SK-N-SH (cell line): ENCODE measurements at regions not wholly inside any gene's neighbourhood (a gene's known extent, or its start where the extent isn't known, plus 50 kb on each side); places are given as distances from the start of the nearest gene placed in this dataset.

ENCODE experiments used
- CTCF ChIP-seq: fragments of 200-600 bp; sonication (generic); IDR thresholded peaks from 2 replicates; pipeline ENCODE4 v1.6.1; 2017; ENCODE audit warnings: antibody characterized with exemption, mild to moderate bottlenecking, moderate library complexity
- EZH2phosphoT487 ChIP-seq: fragments of 200-600 bp; sonication (generic); IDR thresholded peaks from 2 replicates; pipeline ENCODE4 v1.6.1; 2017; ENCODE audit warnings: low read depth, mixed run types, mild to moderate bottlenecking, antibody characterized with exemption, moderate library complexity, borderline replicate concordance
- FOXM1 ChIP-seq: IDR thresholded peaks from 2 replicates; pipeline ENCODE4 v1.4.0; 2012; ENCODE audit warnings: low read depth, mild to moderate bottlenecking
- MAX ChIP-seq: IDR thresholded peaks from 2 replicates; pipeline ENCODE4 v1.4.0; 2012; ENCODE audit warnings: low read depth
- MXI1 ChIP-seq: IDR thresholded peaks from 2 replicates; pipeline ENCODE4 v1.6.1; 2012; ENCODE audit warnings: mild to moderate bottlenecking, low read depth, low read length, improper control_type of control experiment
- NFIC ChIP-seq: IDR thresholded peaks from 2 replicates; pipeline ENCODE4 v1.4.0; 2012; ENCODE audit warnings: borderline replicate concordance
- POLR2AphosphoS5 ChIP-seq: IDR thresholded peaks from 2 replicates; pipeline ENCODE4 v1.6.1; 2012; ENCODE audit warnings: low read depth, low read length
- RAD21 ChIP-seq: IDR thresholded peaks from 2 replicates; pipeline ENCODE4 v1.6.1; 2012; ENCODE audit warnings: mild to moderate bottlenecking, low read length
- REST ChIP-seq: IDR thresholded peaks from 2 replicates; pipeline ENCODE4 v1.6.1; 2012; ENCODE audit warnings: mild to moderate bottlenecking, low read depth, low read length, moderate library complexity
- RFX5 ChIP-seq: IDR thresholded peaks from 2 replicates; pipeline ENCODE4 v1.6.1; 2012; ENCODE audit warnings: mild to moderate bottlenecking, improper control_type of control experiment, low read length
- SMC3 ChIP-seq: IDR thresholded peaks from 2 replicates; pipeline ENCODE4 v1.6.1; 2012; ENCODE audit warnings: low read depth, low read length, improper control_type of control experiment
- TCF12 ChIP-seq: IDR thresholded peaks from 2 replicates; pipeline ENCODE4 v1.4.0; 2012

DNA sequence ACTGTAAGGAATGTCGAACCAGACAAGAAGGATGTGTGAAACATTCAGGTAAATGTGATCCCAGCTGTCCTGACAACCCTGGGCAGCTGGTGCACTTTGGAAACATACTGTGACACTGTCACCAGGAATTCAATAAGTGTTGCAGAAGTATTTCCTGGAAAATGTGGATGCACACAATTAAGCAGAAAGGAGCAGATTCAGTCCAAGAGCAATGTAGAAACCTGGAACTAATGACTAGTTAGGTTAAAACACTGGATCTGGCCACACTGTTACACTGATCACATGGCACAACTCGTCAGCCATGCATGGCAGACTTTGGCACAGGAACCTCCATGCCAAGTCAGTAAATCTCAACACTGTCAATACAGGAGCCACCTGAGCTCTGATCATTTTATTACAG is 109.0 kb downstream of the FAM174A start:
- TF ChIP-seq EZH2phosphoT487 (no peak), CTCF (no peak), FOXM1 (no peak), MAX (no peak), NFIC (no peak), TCF12 (no peak), RAD21 (no peak), MXI1 (no peak), POLR2AphosphoS5 (no peak), REST (no peak), RFX5 (no peak), SMC3 (no peak)
